HUES6 (cell line): ENCODE measurements at regions not wholly inside any gene's neighbourhood (a gene's known extent, or its start where the extent isn't known, plus 50 kb on each side); places are given as distances from the start of the nearest gene placed in this dataset.

ENCODE experiments used
- H3K27ac ChIP-seq: 2 replicates; pipeline ENCODE4 v1.7.0; 2013; ENCODE audit warnings: low read depth, mild to moderate bottlenecking, low read length, inconsistent platforms
- H3K27me3 ChIP-seq: 2 replicates; pipeline ENCODE4 v1.6.1; 2013; ENCODE audit warnings: low read length; ENCODE audit not compliant: control insufficient read depth, insufficient read depth
- H3K36me3 ChIP-seq: 2 replicates; pipeline ENCODE4 v1.6.1; 2013; ENCODE audit warnings: low read length; ENCODE audit not compliant: control insufficient read depth, insufficient read depth
- H3K4me1 ChIP-seq: 2 replicates; pipeline ENCODE4 v1.6.1; 2013; ENCODE audit warnings: low read length; ENCODE audit not compliant: control insufficient read depth, insufficient read depth
- H3K4me3 ChIP-seq: 2 replicates; pipeline ENCODE4 v1.5.1; 2013; ENCODE audit warnings: low read depth, low read length
- H3K9ac ChIP-seq: one replicate; pipeline ENCODE4 v1.6.1; 2013; ENCODE audit warnings: mild to moderate bottlenecking, low read length
- H3K9me3 ChIP-seq: 2 replicates; pipeline ENCODE4 v1.6.1; 2013; ENCODE audit warnings: low read depth, low read length; ENCODE audit not compliant: control insufficient read depth, insufficient read depth

DNA sequence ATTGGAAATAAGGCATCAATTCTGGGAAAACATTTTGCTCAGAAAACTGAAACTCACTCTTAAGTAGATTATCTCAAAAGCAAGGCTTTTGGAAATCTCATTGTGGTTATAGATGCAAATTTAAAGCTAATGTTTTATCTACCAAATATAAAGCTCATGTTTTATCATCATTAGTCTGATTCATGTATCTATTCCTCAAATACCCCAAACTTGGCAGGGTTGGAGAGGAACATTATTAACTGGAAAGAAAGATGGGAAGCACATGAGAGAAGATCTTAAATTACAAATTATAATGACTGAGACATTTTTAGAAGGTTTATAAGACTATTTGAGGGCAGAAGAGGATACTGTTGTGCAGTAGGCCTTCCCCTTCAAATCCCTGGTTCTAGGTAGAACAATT, 137.3 kb upstream of the TGFBR2 start:
- Histone ChIP-seq H3K9me3 (no peaks in the 10 kb centered on the region; the same call in 1 of the 2 replicates), H3K4me1 (no peaks in the 10 kb centered on the region), H3K36me3 (no peaks in the 10 kb centered on the region), H3K4me3 (no peak overlapping the region), H3K27me3 (no peaks in the 10 kb centered on the region), H3K27ac (no peak overlapping the region), H3K9ac (no peak overlapping the region)

DNA sequence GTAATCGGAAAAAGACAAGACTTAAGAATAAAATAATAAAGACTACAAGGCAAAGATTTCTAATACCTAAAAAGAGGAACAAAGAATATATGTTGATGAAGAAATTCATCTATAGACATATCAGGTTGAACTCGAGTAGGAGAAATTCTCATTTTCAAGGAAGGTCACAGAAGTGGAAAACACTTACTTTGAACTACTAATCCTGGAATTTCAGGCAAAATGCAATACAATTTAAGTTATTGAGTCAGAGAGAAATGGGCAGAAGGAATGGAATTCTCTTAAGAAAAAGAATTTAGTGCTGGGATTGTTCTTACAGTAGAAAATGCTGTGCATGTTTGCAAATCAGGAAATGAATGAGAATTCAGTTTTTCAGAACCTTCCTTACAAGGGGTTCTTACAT, 135.9 kb upstream of the TGFBR2 start:
- H3K4me1 ChIP-seq: no peaks in the 10 kb centered on the region
- no peaks in the 10 kb centered on the region; the same call in 1 of the 2 replicates for H3K9me3 ChIP-seq
- no peaks in the 10 kb centered on the region for H3K27me3 ChIP-seq
- H3K36me3 ChIP-seq: no peaks in the 10 kb centered on the region
- no peak overlapping the region for H3K4me3 ChIP-seq
- H3K27ac ChIP-seq: no peak overlapping the region
- no peak overlapping the region for H3K9ac ChIP-seq

GRCh38 chr3:30471066-30471465, 135.3 kb upstream of the TGFBR2 start:
- no peaks in the 10 kb centered on the region for H3K36me3 ChIP-seq
- no peak overlapping the region for H3K9ac ChIP-seq
- H3K4me3 ChIP-seq: no peak overlapping the region
- H3K4me1 ChIP-seq: no peaks in the 10 kb centered on the region
- no peaks in the 10 kb centered on the region for H3K27me3 ChIP-seq
- H3K9me3 ChIP-seq: no peaks in the 10 kb centered on the region; the same call in 1 of the 2 replicates
- H3K27ac ChIP-seq: no peak overlapping the region

DNA sequence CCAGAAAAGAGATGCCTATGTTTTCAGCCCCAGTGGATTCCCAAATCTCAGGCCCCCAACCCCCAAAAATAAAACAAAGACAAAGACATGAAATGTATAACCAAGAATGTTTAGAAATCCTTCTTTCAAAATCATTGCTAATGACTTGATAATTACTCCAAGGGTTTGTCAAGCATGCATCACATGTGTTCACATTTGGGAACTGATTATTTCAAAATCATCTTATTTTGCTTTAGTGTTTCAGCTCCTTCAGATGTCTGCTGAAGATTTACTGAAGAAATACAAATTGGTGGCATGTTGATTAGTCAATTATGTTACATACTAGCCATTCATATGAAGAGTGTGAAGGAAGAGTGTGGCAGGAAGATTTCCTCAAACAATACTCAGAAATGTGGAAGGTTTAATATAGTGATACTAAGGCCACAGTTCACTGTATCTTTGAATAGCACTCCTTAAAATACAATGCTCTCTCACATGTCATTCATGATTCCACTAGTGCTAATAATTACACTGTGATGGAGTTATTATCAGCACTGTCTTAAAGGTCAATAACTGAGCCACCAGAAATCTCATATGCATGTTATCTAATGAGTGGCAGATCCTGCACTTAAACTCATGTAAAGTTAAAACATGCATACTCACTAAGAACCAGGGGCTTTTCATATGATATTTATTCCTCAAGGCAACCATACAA, 134.5 kb upstream of the TGFBR2 start:
- no peaks in the 10 kb centered on the region; the same call in 1 of the 2 replicates for H3K9me3 ChIP-seq
- H3K36me3 ChIP-seq: no peaks in the 10 kb centered on the region
- no peaks in the 10 kb centered on the region for H3K27me3 ChIP-seq
- H3K4me1 ChIP-seq: no peaks in the 10 kb centered on the region
- no peak overlapping the region for H3K27ac ChIP-seq
- no peak overlapping the region for H3K9ac ChIP-seq
- no peak overlapping the region for H3K4me3 ChIP-seq

GRCh38 chr3:30473374-30474051, 132.9 kb upstream of the TGFBR2 start:
- Histone ChIP-seq H3K4me3 (no peak overlapping the region), H3K27ac (no peak overlapping the region), H3K9me3 (no peaks in the 10 kb centered on the region; the same call in 1 of the 2 replicates), H3K36me3 (no peaks in the 10 kb centered on the region), H3K9ac (no peak overlapping the region), H3K27me3 (no peaks in the 10 kb centered on the region), H3K4me1 (no peaks in the 10 kb centered on the region)

GRCh38 chr3:30474371-30474770, 132.0 kb upstream of the TGFBR2 start:
- Histone ChIP-seq H3K9ac (no peak overlapping the region), H3K27ac (no peak overlapping the region), H3K9me3 (peaks cover 5% of the 10 kb centered on the region; the same call in 1 of the 2 replicates), H3K27me3 (no peaks in the 10 kb centered on the region), H3K36me3 (no peaks in the 10 kb centered on the region), H3K4me1 (no peaks in the 10 kb centered on the region), H3K4me3 (no peak overlapping the region)

DNA sequence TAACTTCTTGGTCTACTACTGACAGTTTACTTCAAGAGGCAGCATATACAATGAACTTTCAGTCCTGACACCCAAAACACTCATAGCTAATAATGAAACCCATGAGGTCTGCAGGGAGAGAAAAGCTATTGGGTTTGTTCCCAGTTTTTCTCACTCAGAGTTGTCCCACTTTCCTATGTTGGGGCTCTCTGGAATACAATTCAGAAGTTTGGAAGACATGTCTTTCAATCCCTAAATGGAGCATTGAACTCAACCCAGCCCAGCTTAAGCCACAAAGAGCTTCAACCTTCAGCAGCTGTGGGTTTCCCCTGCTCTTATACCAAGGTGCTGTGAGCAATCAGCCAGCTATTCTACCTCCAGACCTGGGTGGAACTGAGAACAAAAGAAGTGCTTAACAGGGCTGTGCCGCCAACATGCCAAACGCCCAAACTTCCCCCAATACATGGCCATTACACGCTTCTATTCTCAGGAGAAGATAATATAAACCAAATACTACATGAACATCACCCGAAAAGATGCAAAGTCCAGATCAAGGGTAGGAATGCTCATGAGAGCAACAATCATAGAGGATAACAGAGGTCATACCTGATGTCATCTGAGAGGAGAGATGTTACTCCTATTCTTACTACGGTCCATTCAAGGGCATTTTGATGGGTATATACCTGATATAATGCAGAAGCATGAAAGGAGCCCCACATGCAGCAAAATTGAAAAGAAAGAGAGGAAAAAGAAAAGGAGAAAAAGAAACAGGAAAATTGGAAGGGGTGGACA, 131.2 kb upstream of the TGFBR2 start:
- no peak overlapping the region for H3K27ac ChIP-seq
- H3K4me1 ChIP-seq: no peaks in the 10 kb centered on the region
- H3K9ac ChIP-seq: no peak overlapping the region
- H3K27me3 ChIP-seq: no peaks in the 10 kb centered on the region
- no peak overlapping the region for H3K4me3 ChIP-seq
- no peaks in the 10 kb centered on the region for H3K36me3 ChIP-seq
- H3K9me3 ChIP-seq: peaks cover 8% of the 10 kb centered on the region

DNA sequence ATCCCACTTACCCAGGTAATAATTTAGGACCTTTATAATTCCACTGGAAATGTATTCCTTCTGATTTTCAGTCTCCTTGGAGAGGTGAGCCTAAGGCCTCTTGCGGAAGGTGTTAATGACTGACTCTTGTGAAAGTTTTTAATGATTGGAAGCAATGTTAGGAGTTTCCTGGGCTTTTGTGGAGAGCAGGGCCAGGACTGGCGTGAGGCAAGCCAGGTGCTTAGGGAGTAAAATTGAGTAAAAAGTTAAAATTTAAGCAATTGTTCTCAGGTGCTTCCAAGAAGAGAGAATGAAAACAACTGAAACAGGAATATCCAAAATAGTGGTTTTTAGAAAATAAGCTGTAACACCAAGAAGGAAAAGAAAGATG, 130.6 kb upstream of the TGFBR2 start:
- no peaks in the 10 kb centered on the region for H3K27me3 ChIP-seq
- no peaks in the 10 kb centered on the region for H3K36me3 ChIP-seq
- H3K9ac ChIP-seq: no peak overlapping the region
- H3K4me1 ChIP-seq: no peaks in the 10 kb centered on the region
- no peak overlapping the region for H3K27ac ChIP-seq
- H3K4me3 ChIP-seq: no peak overlapping the region
- H3K9me3 ChIP-seq: peaks cover 14% of the 10 kb centered on the region

DNA sequence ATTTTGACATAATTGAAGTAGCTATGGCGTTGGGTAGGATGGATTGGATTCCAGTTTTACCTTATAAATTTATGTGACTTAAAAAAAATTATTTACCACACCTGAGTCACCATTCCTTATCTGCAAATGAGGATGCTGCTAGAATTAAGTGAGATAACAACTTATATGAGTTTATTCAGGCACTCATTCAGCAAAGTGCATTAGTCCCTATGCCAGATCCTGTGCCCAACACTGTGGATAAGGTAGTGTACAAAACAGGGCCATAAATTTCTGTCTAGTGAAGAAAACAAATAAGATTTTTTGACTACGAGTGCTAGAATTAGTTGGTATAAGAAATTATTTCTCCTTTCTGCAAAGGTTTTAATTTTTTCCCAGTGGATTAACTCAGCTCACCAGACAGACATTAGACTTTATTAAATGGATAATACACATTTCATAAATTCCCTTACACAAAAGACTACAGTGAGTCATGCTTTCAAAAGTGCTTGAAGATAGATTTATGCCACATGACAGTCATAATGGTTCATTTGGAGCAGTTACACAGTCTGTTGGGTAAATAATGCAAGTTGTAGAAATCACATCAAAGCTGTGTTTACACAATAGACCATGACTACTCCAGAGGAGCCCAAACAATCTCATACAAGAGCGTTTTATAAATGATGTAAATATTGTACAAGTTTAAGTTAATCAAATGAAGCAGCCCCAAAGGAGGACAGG, 129.9 kb upstream of the TGFBR2 start:
- Histone ChIP-seq H3K9ac (no peak overlapping the region), H3K27ac (no peak overlapping the region)

GRCh38 chr3:30477149-30477921, 129.1 kb upstream of the TGFBR2 start:
- Histone ChIP-seq H3K9me3 (peaks cover 18% of the 10 kb centered on the region), H3K4me1 (no peaks in the 10 kb centered on the region), H3K27me3 (no peaks in the 10 kb centered on the region), H3K36me3 (no peaks in the 10 kb centered on the region; the same call in 1 of the 2 replicates), H3K27ac (no peak overlapping the region), H3K9ac (no peak overlapping the region), H3K4me3 (no peak overlapping the region)

More for the DNA sequence above, 129.9 kb upstream of the TGFBR2 start:
- H3K27me3 ChIP-seq: no peaks in the 10 kb centered on the region
- no peaks in the 10 kb centered on the region for H3K4me1 ChIP-seq
- H3K9me3 ChIP-seq: peaks cover 18% of the 10 kb centered on the region
- H3K36me3 ChIP-seq: no peaks in the 10 kb centered on the region; the same call in 1 of the 2 replicates
- H3K4me3 ChIP-seq: no peak overlapping the region
